NT2/D1 (cell line): ENCODE measurements at regions not wholly inside any gene's neighbourhood (a gene's known extent, or its start where the extent isn't known, plus 50 kb on each side); places are given as distances from the start of the nearest gene placed in this dataset.

ENCODE experiments used
- YY1 ChIP-seq: IDR thresholded peaks from 2 replicates; pipeline ENCODE4 v1.6.1; 2011; ENCODE audit not compliant: insufficient read length, insufficient read depth
- ZNF274 ChIP-seq: IDR thresholded peaks from 2 replicates; pipeline ENCODE4 v1.6.1; 2011; ENCODE audit warnings: mild to moderate bottlenecking, low read depth, low read length

GRCh38 chr1:198850196-198850595 is 211.4 kb downstream of the PTPRC start:
- TF ChIP-seq ZNF274, result no peak
- no peak for TF ChIP-seq YY1
